HG02763 (cell line): ENCODE measurements at regions not wholly inside any gene's neighbourhood (a gene's known extent, or its start where the extent isn't known, plus 50 kb on each side); places are given as distances from the start of the nearest gene placed in this dataset.

Experiments used
- ATAC-seq: cut with Tn5 transposase; IDR thresholded peaks from one replicate; pipeline ENCODE4 v1.9.1; 2021; ENCODE audit warnings: mild to moderate bottlenecking, moderate library complexity; ENCODE audit not compliant: unreplicated experiment

DNA sequence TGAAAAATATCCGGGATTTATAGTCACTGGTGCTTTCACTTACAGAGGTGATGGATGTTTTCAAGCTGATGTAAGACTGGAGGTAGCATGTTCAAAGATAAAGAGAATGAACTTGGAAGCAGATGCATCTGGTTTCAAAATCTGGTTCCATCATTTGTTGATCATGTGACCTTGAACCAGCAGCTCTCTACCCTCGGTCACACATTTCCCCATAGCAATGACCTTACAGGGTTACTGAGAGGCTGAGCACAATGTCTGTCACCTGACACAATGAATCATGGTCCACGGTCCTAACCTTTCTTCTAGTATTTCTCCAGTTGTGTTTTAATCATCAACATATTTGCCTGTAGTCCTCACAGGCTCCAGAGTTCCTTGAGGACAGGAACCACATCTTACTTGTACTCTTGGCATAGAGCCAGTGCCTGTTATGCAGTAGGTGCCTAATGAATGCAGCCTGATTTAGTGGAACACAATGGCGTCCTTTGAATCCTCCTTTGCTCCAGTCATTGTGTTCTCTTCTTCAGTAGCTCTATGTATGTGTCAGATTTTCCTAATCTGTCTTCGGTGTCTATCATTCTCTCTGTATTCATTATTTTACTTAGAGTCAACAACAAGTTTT, 667.3 kb downstream of the PTPRU start:
- no peak for ATAC-seq

DNA sequence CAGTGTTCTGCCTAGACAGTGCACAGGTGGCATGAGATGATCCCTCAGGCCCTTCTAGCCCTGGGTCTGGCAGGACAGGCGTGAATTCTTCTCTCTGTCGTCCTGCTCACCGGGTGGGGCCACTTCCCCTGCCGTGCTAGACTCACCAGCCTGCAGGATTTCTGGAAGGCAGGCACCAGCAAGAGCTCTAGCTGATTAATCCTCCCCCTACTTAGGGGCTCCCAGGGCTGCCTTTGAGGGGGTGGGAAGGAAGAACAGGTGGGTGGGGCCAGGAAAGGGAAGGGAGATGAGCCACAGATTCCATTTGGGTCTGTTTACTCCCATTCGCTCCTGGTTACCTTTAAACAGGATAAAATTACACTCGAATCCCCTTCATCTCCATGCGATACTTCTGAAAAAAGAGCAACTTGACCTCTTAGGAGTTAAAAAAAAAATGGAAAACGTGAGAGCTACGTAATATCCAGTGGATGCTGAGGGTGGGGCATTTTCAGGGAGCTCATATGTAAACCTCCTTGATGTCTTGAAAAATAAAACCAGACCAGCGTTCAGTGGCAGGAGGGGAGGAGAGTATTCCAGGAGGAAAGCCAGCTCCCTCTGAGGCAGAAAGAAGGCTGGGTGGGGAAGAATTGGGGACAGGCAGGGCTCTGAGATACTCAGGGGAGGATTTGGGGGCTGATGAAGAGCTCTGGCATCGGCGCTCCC, 665.5 kb downstream of the PTPRU start:
- ATAC-seq, result no peak

DNA sequence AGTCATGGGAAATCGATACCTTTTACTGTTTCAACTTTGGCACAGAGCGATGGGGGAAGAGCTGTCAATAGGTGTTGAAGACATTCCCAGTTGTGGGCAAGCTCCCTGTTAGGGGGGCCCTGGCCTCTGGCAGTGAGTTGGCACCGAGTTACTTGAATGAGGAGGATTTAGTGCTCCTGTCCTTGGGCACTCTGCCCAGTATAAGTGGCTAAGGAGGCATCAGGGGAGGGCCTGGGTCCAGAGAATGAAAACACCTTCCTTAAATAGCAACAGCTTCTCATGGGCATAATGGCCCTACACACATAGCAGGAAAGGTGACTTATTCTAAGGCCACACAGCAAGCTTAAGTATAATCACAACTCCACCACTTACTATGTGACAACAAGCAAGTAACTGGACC, 664.4 kb downstream of the PTPRU start:
- ATAC-seq, result no peak

DNA sequence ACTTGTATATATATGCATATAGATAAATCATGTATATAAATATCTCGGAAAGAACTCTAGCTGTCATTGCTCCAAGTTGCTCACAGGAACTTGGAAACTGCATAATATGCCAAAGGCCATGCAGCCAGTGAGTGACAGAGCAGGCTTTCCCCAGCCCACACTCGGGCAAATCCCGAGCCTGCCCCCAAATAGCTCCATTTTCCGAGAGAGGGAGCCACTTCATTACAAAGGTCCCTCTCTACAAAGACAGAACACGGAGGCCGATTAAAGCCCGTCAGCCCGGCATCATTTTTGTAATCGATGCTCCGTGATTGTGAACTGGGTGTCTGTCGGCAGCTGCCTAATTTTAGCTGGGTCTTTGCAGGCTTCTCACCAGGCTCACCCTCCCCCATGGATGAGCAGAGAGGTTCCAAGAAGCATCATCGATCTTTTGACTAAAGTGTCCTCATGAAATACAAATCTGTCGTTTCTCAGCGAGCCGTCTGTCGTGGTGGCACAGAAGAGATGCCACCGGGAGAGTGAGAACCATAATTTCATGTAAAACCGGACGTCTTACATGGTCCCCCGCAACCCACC, 663.9 kb downstream of the PTPRU start:
- ATAC-seq, result no peak

DNA sequence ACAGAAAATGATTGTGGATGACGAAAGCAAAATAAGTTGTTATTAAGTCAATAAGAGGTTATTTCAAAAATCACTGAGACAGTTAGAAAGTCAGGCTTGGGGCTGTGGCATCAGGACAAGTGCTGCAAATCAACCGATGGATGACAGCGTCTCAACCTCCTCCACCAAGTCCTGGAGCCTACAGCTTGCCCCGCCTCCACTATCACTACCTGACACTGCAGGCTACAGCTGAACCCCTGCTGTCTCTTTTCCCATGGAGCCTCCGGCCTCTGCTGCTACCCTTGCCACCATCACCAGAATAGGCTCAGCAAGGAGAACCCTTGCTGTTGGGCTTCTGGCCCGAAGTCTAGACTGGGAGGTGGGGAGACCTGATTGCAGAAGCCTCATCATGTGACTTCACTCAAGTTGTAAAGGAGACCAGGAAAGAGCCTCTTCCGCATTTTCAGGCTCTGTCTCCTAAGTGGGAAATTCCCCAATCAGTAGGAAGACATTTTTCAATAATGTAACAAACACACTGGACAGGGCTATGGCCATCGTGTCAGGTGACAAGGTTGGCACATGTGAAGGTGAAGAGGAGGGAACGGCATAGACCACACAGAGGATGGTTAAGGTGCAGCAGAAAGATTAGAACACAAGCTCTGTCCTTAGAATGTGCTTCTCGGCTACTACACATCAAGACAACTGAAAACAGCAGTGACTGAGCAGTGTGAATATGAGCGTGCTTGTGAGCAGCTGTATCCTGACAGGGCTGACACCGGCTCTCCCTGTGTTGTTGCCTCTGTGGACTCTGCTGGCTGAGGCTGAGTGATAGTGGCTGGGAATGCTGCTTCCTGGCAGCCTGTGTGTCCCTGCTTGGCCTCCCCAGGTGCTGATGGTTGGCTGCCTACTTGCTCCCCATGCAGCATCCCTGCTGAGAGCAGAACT, 660.7 kb downstream of the PTPRU start:
- ATAC-seq, result no peak

DNA sequence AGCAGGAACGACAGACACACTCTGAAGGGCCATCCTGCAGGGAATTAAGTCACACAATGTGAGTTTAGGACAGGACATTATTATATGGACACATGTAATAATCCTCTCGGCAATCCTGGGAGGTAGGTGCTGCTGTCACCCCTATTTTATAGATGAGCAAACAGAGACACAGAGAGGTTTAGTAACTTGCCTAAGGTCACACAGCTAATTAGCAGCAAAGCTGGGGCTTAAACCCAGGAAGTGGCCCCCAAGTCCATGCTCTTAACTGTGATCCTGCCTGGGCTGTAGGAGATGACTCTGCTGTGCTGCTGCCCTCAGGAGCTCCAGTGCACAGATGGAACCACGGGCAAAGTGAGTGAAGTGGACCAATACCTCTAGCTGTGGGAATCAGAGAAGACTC, 660.0 kb downstream of the PTPRU start:
- ATAC-seq, result no peak

DNA sequence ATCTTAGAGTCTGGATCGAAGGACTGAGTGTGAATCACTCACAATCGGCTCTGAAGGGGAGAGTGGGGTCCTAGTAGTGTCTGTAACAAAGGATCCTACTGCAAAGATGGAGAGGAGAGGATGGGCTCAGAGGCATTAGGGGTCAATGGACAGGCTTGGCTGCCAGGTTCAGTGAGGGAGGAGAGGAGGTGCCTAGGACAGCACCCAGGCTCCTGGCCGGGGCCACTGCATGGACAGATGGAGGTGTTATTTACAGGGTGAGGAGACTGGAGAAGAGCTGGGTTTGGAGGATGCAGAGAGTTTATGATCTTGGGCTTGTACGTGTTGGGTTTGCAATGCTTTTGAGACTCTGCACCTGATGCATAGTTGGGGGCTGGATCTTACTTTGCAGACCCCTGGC, 658.9 kb downstream of the PTPRU start:
- no peak for ATAC-seq

DNA sequence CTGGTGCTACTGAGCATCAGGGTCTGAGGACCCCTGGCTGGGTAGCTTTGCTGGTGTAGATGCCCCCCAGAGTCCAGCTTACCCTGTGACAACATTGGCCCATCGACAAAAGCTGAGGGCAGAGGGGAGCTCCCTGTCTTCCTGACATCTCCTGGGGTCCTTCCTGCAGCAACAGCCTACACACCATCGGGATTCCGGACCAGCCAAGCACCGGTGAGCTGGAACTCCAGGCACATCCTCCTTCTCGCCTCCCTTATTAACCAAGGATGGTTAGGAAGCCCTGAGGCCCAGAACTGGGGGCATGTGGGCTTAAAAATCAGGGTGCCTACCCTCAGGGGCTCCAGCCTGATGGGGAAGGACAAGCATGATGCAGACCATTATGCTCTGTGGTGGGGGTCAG, 658.0 kb downstream of the PTPRU start:
- ATAC-seq, result no peak

DNA sequence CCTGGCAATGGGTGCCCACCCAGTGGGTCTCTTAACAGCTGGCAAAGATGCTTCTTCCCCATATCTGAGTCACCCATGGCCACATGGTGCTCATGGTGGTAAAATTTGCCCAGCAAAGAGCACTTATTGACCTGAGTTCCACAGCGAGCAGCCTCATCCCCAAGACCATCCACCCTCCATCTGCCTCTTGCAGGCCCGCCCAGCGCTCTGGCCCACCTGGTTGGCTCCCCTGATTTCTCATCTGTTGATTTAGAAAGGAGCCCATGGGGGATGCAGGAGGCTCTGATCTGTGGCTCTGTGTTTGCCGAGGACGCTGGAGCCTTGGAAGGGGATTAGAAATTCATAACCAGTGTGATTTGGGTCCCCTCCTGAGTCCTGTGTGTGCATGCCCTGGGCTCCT, 657.5 kb downstream of the PTPRU start:
- ATAC-seq, result no peak

DNA sequence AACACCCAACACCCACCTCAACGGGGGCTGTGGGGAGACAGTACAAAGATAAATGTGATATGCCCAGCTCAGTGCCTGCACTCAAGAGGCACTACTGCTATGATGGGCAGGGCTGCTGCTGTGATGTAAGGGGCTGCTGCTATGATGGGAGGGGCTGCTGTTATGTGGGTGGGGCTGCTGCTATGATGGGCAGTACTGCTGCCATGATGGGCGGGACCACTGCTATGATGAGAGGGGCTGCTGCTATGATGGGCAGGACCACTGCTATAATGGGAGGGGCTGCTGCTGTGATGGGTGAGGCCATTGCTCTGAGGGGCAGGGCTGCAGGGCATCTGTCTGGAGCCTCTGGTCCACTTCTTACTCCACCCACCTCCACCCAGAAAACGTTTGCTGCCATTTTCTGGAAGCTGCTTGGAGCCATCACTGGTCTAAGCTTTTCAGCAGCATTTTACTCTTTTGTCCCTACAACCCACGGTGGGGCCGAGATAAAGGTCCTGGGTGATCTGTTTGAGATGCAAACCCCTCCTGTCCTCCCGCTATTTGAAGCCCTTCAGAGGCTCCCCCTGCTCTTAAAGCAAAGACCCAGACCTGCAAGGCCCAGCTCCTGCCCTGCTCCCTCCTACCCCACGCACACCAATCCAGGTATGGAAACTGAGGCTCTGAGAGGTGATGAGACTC, 656.9 kb downstream of the PTPRU start:
- no peak for ATAC-seq

DNA sequence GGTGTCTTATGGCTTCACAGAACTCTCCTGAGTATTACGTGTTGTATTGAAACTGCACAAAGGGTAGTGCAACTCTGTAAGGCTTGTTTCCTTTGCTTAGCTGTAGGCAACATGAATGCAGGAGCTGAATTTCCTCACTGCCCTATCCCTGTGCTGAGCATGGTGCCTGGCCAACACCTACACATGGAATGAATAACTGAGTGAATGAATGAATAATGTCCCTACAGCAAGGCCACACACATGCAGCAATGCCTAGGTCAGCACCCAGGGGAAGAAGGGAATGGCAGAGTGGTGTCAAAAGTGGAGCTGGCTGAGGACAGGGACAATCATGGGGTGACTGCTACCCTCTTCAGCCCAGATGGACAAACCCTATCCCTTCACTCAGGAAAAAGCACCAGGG, 655.9 kb downstream of the PTPRU start:
- no peak for ATAC-seq

DNA sequence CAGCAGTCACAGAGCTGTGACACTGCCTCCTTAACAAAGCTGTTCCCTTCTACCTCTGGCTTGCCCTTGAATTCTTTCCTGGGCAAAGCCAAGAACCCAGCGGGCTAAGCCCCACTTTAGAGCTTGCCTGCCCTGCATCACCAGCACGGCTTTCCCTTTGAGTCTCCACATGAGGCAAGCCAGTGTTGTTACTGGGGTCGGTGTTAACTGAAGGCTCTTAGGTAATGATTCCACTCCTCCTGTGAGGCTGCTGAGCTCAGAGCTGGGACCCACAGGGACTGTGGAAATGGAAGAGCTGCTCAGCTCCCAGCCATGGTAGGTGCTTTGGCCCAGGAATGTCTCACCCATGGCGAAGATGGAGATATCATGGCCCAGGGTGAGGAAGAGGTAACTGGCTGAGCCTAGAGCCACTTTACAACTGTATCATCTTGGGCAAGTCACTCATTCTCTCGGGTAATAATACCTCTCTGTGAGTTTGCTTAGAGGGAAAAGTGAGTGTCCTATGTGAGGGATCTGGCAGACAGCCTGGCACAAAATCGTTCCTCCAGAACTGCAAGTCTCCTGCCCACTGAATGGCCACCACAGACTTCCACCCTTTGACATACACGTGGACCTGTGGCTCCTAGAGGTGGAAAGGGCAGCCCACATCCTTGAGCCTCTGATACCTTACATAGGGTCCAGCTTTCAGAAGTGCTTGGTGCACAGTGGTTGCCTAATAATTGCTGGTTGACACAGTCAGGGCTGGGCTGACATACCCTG, 654.1 kb downstream of the PTPRU start:
- no peak for ATAC-seq

DNA sequence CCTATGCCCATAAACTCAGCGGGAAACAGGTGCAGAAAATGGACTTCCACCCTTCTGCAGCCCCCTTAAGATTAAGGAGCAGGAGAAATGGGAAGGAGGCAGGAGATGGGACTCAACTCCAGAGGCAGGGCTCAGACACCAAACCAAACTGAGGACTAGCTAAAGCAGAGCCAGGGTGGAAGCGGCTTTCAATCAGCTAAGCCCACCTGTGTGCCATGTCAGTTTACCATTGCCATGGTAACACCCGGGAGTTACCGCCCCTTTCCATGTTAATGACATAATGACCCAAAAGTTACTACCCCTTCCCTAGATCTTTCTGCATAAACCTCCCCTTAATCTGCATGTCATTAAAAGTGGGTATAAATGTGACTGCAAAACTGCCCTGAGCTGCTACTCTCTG, 653.5 kb downstream of the PTPRU start:
- no peak for ATAC-seq

DNA sequence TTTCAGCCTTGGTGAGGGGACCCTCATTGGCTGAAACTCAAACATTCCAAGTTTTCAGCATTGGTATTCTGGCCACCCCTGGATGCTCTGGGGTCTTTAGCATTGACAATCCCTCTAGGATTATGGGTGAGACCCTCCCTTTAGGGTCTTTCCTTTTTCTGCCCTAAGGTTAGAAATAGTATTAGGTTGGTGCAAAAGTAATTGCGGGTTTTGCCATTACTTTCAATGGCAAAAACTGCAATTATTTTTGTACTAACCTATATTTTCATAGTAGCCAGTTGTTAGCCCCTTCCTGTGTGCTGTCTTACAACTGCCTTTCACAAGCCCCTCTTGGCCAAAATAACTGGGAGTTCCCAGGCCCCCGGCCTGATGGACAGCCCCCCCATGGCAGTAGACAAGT, 648.4 kb downstream of the PTPRU start:
- ATAC-seq, result no peak

DNA sequence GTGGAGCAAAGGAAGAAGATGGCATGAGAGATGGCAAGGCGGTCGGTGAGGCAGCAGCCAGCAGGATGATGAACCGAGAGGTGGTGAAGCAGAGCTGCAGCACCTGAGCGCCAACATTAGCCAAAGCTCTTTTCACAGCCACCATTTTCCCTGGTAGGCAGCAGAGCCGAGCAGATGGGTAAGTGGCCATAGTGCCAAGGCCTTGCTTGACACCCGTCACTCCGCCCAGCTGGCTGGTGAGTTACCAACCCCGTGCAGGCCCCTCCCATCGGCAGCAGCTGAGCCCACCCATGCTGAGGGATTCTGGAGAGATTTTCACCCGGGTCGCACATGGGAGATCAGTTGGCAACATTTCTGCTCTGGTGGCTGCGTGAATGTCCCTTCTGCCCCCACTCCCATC, 647.7 kb downstream of the PTPRU start:
- no peak for ATAC-seq

DNA sequence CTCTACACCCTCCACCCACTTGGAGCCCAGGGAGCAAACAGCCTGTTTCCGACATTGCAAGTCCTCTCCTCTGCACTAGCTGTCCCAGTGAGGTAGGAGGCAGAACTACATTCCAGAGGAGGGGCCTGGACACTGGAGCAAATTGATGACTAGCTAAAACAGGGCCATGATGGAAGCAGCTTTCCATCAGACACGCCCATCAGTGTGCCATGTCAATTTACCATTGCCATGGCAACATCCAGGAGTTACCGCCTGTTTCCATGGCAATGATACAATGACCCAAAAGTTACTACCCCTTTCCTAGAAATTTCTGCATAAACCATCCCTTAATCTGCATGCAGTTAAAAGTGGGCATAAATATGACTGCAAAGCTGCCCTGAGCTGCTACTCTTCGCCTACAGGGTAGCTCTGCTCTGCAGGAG, 647.1 kb downstream of the PTPRU start:
- no peak for ATAC-seq

DNA sequence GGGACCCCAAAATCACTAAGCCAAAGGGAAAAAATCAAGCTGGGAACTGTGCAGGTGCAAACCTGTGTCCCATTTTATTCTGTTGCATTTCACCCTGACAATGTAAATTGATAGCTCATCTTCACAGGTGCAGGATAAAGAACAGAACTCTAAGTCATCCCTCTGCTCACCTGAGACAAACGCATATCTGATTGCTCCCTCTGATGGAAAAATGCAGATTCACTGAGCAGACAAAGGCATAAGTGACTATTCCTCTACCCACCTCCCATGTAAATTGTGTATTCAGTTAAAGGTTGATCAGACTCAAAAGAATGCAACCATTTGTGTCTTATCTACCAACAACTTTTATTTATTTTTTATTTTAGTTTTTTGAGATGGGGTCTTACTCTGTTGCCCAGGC, 644.2 kb downstream of the PTPRU start:
- ATAC-seq, result no peak

DNA sequence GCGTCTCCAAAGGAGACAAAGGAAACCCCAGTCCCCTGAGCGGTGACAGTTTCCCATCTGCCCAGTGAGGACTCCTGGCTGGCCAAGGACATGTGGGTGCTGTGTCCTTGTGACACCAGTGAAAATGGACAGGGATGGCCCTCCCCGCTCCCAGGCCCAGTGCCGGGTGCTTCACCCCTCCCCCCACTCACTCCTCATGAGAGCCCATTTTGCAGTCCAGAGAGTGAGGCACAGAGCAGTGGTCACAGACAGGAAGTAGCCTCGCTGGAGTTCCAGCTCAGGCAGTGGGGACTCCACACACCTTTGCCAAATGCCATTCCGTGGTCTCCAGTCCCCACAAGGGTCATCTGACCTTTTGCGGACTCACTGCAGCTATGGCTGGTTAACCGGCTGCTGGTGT, 642.9 kb downstream of the PTPRU start:
- no peak for ATAC-seq

DNA sequence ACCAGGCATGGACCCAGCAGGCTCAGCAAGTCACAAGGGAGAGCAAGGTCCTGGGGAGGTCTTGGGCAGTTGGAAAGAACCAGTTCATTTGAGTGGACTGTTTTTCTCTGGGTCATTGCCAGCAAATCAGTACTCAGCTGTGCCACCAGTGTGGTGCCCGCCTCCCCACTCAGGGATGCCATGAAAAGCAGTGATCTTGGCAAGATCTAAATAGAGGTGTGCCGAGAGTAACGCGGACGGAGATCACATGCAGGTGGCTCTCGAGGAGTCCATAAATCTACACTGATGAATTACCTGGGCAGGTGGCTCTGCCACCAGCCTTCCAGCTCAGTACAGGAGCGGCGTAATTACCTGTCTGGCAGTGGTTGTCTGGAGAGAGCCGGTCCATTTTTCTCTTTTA, 642.2 kb downstream of the PTPRU start:
- ATAC-seq, result no peak

DNA sequence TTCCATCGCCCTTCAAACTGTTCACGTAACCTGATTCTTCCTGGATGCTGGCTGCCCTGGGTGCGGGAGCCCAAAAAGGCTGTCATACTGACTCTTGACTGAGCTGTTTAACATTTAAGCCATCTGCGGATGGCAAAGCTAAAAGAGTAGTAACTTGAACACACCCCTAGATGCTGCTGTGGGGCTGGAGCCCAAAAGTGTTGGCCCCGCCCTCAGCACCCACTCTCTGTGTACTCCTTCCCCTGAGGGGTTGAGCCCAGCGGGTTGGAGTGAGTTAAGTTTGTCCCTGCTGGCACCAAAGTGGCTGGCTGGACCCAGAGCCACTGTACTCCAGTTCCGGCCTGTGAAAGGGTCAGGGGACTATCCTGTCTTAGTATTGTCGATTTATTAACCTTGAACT, 640.6 kb downstream of the PTPRU start:
- no peak for ATAC-seq
